ENCODE measurements at regions not wholly inside any gene's neighbourhood (a gene's known extent, or its start where the extent isn't known, plus 50 kb on each side); places are given as distances from the start of the nearest gene placed in this dataset.
"Not testable (repeated sequence)": the region's sequence is repeated elsewhere in the genome, so short reads cannot be mapped to it uniquely, and the experiment has no call there.

DNA sequence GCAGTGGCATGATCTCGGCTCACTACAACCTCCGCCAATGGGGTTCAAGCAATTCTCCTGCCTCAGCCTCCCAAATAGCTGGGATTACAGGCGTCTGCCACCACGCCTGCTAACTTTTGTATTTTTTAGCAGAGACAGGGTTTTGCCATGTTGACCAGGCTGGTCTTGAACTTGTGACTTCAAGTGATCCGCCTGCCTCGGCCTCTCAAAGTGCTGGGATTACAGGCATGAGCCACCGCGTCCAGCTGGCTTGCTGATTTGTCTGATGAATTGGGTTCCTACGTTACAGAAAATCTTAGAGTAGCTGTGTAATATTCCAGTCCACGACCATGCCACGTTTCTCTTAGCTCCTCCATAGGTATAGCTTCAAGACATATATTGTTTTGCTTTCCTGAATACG lies 102.6 kb upstream of the OTOS start:
- not testable (repeated sequence) for DNase-seq

DNA sequence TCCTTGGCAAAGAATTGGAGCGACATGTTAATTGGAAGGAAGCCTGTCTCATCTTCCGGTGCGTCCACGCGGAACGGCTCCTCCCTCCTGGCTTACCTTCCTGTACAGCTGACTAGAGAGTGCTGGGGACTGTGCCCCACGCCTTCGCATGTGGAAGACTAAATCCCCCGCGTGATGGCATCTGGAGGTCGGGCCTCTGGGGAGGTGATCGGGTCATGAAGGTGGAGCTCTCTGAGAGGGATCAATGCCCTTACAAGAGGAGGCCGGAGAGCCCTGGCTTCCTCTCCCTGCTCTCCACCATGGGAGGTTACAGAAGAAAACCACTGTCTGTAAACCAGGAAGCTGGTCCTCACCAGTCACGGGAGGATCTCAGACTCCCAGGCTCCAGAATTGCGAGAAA lies 104.1 kb upstream of the OTOS start:
- DNase-seq, result no peak

- no peak for DNase-seq
Observed at GRCh38 chr2:240245184-240245583, 104.7 kb upstream of the OTOS start.

GRCh38 chr2:240245706-240246105 lies 105.2 kb upstream of the OTOS start:
- no peak for DNase-seq

DNA sequence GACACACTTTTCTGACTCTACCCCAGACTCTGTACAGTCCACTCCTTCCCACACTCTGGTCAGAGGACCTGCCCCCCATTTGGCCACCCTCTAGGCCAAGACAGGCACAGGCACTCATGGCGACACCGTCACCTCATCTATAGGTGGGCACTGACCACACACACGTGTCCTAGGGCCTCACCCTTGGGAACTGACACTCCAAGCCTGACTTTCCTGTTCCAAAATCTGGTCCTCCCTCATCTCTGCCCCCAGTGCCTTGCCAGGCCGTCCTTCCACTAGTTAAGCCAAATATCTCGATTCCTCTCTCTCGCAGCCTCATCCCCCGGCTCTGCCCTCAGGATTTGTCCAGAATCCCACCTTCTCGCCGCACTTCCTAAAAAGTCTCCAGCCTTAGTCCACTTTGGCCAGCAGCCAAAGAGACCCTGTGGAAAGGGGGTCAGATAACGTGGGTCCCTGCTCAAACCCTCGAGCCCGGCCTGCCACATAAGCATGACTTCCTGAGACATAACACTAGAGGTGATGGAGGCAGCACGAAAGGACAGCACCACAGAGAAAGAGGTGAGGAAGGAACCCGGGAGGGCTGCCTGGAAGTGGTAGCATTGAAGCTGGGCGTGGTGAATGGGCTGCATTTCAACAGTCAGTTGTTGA lies 105.8 kb upstream of the OTOS start:
- no peak for DNase-seq

GRCh38 chr2:240247241-240247867 lies 106.9 kb upstream of the OTOS start:
- no peak for DNase-seq

DNA sequence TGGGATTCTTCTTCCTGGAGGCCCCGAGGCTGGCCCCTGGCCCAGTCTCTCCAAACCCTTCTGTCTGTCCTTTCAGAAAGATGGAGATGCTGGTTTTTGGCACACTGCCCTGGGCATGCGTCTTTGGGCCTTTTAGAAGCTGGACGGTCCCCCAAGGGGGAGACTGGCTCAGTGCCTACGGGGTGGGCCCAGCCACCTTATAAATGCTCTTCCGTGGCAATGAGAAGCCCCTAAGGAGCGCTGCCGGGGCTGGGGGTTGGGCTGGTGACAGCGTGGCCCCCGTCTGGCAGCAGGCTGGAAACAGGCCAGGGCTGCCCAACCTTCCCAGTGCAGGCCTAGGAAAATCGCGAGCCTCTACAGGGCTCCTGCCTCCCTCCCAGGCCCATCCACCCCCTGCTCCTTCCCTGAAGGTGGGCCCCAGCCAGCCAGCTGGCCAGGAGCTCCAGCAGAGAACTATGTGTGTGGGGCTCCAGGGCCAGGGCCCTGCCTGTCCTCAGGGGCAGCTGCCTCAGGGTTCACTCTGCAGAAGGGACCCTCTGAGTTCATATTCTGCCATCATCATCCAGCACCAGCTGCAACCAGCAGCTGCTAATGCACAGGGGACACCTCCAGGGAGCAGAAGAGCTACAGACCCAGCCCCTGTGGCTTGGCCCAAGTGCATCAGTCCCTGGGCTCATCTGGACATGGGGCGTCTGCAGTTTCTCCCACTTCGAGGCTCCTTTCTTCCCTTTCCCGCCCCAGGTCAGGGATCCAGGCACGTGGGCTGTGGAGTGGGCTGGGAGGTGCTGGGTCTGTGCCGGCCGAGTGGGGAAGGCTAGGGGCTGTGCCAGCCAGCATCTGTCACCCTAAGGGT lies 107.6 kb upstream of the OTOS start:
- DNase-seq, result no peak

DNA sequence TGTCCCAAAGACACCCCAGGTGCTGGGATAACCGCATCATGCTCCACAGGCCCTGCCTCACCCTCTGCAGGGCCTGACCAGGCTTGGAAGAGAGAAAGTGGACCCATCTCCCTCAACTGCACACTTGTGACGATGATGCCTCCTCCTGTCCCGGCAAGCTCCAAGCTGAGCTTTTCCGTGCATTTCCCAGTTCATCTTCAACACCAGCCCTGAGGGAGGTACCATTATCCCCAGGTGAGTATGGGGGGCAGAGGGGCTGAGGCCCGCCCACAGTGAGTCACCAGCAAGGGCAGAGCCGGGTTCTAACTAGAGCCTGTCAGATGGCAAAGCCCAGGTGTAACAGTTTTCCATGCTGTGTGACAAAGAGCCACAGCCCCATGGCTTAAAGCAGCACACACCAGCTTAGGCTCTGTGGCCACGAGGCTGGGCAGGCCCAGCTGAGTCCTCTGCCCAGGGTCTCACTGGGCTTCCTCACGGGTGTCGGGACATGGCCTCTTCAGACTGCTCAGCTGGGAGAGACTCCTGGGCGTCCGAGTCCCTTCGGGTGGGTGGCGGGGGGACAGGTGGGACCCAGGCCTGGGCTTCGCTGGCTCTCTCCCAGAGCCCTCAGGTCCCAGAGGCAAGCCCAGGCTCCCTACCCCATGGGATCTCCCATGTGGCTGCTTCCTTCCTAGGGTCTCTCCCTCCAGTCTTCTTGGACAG lies 108.4 kb upstream of the OTOS start:
- no peak for DNase-seq

- DNase-seq, result no peak
Observed at GRCh38 chr2:240249423-240250149, 109.1 kb upstream of the OTOS start.

DNA sequence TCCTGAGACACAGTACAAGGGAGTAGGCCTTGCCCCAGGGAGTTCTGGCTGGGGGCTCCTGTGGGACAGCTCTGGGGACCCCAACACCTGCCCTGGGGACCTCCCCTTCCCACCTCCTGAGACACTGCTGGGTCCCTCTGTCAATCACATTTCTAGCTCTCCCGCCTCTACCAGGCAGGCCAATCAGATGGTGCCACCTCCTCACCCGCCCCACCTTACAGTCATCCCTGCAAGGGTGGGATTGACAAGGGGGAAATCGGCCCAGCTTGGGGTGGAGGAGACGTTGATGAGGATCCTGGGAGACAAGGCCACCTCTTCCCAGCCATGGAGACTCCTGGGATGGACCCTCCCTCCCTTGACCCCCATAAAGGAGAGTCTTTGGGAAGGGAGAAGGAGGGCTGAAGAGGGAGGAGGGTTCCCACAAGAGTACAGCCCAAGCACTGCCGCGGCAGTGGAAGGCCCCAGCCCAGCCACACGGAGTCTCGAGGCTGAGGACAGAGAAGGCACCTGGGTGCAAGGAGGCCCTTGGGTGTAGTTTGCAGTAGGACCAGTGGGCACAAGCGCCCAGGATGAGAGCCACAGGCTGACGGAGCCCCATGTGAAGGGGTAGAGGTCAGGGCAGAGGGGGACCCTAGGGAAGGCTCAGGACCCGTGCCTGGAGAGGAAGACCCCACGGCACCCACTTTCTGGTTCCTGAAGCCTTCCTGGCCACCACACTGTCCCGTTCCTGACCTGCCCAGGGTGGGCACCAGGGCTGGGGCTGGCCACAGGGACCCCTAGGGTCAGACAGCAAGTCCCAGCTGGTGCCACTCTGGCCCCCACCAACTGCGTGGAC lies 109.9 kb upstream of the OTOS start:
- no peak for DNase-seq

DNA sequence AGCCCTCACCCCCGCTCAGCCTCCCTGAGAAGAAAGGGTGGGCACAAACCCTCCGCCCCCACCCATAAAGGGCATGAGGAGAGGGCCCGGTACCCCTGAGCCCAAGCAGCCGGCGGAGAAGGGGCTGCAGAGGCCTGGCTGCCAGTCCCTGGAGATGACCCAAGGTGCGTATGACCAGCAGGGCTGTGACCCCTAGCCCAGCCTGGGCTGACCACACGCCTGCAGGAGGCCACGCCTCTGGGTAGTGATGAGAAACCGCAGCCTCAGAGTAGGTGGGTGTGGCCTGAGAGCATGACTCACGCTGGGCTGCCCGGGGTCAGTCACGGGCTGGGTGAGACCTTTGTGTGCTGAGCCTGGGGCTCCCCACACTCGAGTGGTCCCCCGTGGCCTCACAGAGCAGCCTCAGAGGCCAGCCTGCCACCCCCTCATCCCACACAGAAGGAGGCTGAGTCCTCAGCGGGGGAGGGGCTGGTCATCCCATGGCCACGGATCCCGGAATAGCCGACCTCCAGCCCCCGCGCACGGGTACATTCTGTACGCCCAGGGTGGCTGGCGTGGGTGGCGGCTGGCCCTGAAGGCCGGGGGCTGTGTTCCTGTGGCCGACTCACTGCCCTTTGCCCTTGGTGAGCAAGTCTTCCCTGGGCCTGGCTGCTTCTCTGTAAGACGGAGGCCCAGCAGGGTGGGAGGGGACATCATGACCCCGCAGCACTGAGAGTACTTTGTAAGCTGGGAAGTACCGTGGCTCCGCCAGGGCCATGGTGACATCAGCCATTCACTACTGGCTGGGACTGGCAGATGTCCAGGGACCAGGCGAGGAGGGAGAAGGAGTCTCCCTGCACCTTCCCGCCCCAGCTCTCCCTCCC lies 110.8 kb upstream of the OTOS start:
- DNase-seq, result no peak

- no peak for DNase-seq
Observed at GRCh38 chr2:240251848-240252190, 111.4 kb upstream of the OTOS start.

GRCh38 chr2:240252191-240252871 lies 111.9 kb upstream of the OTOS start:
- DNase-seq, result no peak

DNA sequence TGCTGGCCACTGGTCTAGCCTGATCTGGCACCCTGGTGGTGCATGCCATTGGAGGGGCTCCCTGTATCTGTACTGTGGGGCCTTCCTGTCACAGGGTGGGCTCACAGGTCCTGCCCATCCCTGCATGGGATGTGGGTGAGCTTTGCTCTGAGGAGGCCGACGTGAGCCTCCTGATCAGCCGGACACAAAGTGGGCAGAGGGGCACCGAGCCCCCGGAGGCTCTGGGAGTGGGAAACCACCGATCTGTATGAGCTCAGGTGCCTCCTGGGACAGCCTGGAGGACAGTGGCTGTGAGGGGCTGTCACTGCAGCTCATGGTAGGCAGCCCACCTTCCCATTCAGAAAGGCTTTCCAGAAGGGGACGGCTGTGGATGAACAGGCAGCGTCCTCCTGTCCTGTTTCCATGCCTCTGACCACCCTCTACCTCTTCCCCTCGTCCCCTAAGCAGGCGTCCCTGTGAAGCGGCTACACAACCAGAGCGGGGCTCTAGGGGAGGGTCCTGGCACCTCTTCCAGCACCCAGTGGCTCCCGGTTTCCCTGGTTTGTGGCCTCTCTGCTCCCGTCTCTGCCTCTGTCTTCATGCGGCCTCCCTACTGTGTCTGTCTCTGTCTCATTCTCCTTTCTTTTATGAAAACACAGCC lies 112.5 kb upstream of the OTOS start:
- DNase-seq, result no peak

GRCh38 chr2:240253583-240254145 lies 113.2 kb upstream of the OTOS start:
- no peak for DNase-seq

- no peak for DNase-seq
Observed at GRCh38 chr2:240254337-240255164, 114.1 kb upstream of the OTOS start.

DNA sequence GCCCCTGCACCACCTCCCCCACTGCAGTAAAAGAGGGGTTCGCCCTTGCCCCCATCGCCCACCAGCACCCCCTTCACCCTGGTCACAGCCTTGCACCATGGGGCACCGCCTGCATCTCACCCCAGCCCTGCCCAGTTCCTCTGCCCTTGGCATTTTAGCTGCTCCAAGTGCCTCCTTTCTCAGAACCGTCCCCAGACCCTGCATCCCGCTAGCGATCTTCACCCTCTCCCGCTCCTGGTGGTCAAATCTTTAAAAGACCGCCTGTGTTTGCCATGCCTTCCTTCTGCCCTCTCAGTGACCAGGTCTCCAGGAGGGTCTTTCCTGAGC lies 114.7 kb upstream of the OTOS start:
- no peak for DNase-seq
